ENCODE measurements at regions not wholly inside any gene's neighbourhood (a gene's known extent, or its start where the extent isn't known, plus 50 kb on each side); places are given as distances from the start of the nearest gene placed in this dataset.

DNA sequence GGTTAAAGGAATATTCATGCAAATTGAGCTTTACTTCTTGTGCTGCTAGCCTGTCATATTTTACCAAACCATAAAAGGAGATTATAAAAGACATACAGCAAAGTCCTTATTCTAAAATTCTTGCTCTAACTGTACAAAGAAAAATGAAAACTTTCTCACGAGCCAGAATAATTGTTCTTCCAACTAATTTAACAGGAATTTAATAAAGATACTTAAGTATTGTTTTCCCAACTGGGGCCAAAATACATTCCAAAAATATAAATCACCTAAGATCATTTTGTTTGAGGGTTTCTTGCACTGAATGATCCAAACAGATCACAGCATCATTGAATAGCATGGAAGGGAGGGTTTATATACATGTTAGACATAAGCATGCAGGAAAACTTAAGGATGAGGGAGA, 127.1 kb upstream of the PCDH18 start:
- peaks cover 0 to 3% (median 0%) of the 10 kb centered on the region in 7 donors for H3K9me3 Mint-ChIP-seq
- Histone ChIP-seq H3K4me2 (replicated peaks; ENCODE audit: extremely low read depth, low read length, poor library complexity, severe bottlenecking) (no peak overlapping the region), H3K4me1 (ENCODE audit: control insufficient read depth in 1 of 2, insufficient read depth in 2 of 2, low read length in 2 of 2) (no peaks in the 10 kb centered on the region), H4K20me1 (ENCODE audit: insufficient read depth, low read length) (no peaks in the 10 kb centered on the region), H3K4me3 (replicated peaks in 1 of 3; ENCODE audit: low read depth in 2 of 3, low read length in 3 of 3) (no peak overlapping the region), H2AFZ (ENCODE audit: insufficient read depth, low read depth, low read length, poor library complexity, severe bottlenecking) (no peak overlapping the region), H3K9me3 (replicated peaks in 1 of 2; ENCODE audit: control insufficient read depth in 1 of 2, insufficient read depth in 1 of 2, low read length in 2 of 2) (no peaks in the 10 kb centered on the region), H3K79me2 (ENCODE audit: insufficient read depth, low read length) (no peaks in the 10 kb centered on the region), H3K27me3 (ENCODE audit: control insufficient read depth in 2 of 2, insufficient read depth in 2 of 2, low read length in 2 of 2) (no peaks in the 10 kb centered on the region), H3K36me3 (replicated peaks in 1 of 2; ENCODE audit: control insufficient read depth in 1 of 2, insufficient read depth in 2 of 2, low read length in 2 of 2) (no peaks in the 10 kb centered on the region), H3K27ac (ENCODE audit: low read depth in 1 of 2, low read length in 2 of 2) (no peak overlapping the region), H3K9ac (ENCODE audit: insufficient read depth, low read length, poor library complexity, severe bottlenecking) (no peak overlapping the region)
- peaks cover 0 to 2% (median 0%) of the 10 kb centered on the region in 3 donors for H3K27me3 Mint-ChIP-seq (ENCODE audit: low read depth in 3 of 3)
- H3K4me3 Mint-ChIP-seq, result no peak overlapping the region
- TF ChIP-seq, protein P1, sequence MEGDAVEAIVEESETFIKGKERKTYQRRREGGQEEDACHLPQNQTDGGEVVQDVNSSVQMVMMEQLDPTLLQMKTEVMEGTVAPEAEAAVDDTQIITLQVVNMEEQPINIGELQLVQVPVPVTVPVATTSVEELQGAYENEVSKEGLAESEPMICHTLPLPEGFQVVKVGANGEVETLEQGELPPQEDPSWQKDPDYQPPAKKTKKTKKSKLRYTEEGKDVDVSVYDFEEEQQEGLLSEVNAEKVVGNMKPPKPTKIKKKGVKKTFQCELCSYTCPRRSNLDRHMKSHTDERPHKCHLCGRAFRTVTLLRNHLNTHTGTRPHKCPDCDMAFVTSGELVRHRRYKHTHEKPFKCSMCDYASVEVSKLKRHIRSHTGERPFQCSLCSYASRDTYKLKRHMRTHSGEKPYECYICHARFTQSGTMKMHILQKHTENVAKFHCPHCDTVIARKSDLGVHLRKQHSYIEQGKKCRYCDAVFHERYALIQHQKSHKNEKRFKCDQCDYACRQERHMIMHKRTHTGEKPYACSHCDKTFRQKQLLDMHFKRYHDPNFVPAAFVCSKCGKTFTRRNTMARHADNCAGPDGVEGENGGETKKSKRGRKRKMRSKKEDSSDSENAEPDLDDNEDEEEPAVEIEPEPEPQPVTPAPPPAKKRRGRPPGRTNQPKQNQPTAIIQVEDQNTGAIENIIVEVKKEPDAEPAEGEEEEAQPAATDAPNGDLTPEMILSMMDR (IDR thresholded peaks at IDR 0.05), result no peak
- no peaks in the 10 kb centered on the region for H3K36me3 Mint-ChIP-seq
- no peaks in the 10 kb centered on the region for H3K4me1 Mint-ChIP-seq
- no peak overlapping the region for H3K27ac Mint-ChIP-seq
- intact Hi-C loops (cut with micrococcal nuclease), result no loop called here
- DNase-seq, result no peak
- no CpG with 5 or more reads among the region's 1 CpG for WGBS (ENCODE audit: insufficient coverage)

DNA sequence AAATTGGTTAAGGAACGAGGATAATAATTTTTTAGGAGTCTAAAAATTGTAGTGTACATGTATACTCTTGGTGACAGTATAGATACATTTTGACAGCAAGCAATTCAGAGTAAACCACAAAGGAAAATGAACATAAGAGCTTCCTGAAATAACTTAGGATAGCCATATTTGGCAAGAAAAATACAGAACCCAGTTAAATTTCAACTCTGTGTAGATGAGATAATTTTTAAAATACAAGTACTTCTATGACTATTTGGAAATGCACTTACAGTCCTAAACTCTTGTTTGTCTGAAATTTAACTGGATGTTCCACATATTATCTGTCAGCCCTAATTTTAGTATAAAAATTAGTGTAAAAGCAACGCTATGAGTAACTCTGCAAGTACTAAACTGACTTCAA, 124.4 kb upstream of the PCDH18 start:
- no peak overlapping the region for H3K4me3 Mint-ChIP-seq
- Histone ChIP-seq H3K4me1 (ENCODE audit: control insufficient read depth in 1 of 2, insufficient read depth in 2 of 2, low read length in 2 of 2) (no peaks in the 10 kb centered on the region), H3K4me2 (replicated peaks; ENCODE audit: extremely low read depth, low read length, poor library complexity, severe bottlenecking) (no peak overlapping the region), H3K27ac (ENCODE audit: low read depth in 1 of 2, low read length in 2 of 2) (no peak overlapping the region), H3K9me3 (replicated peaks in 1 of 2; ENCODE audit: control insufficient read depth in 1 of 2, insufficient read depth in 1 of 2, low read length in 2 of 2) (no peaks in the 10 kb centered on the region), H3K9ac (ENCODE audit: insufficient read depth, low read length, poor library complexity, severe bottlenecking) (no peak overlapping the region), H3K36me3 (replicated peaks in 1 of 2; ENCODE audit: control insufficient read depth in 1 of 2, insufficient read depth in 2 of 2, low read length in 2 of 2) (no peaks in the 10 kb centered on the region), H4K20me1 (ENCODE audit: insufficient read depth, low read length) (no peaks in the 10 kb centered on the region), H3K4me3 (replicated peaks in 1 of 3; ENCODE audit: low read depth in 2 of 3, low read length in 3 of 3) (no peak overlapping the region), H3K79me2 (ENCODE audit: insufficient read depth, low read length) (no peaks in the 10 kb centered on the region), H2AFZ (ENCODE audit: insufficient read depth, low read depth, low read length, poor library complexity, severe bottlenecking) (no peak overlapping the region), H3K27me3 (ENCODE audit: control insufficient read depth in 2 of 2, insufficient read depth in 2 of 2, low read length in 2 of 2) (no peaks in the 10 kb centered on the region)
- 0% methylated on average over 1 of the region's 2 CpGs for WGBS (ENCODE audit: insufficient coverage)
- H3K9me3 Mint-ChIP-seq, result no peaks in the 10 kb centered on the region
- no peaks in the 10 kb centered on the region for H3K36me3 Mint-ChIP-seq
- DNase-seq, result no peak
- H3K4me1 Mint-ChIP-seq, result no peaks in the 10 kb centered on the region
- no peak overlapping the region for H3K27ac Mint-ChIP-seq
- H3K27me3 Mint-ChIP-seq (ENCODE audit: low read depth in 3 of 3), result peaks cover 0 to 2% (median 0%) of the 10 kb centered on the region in 3 donors
- TF ChIP-seq, protein P1 (IDR thresholded peaks at IDR 0.05), result no peak
- intact Hi-C loops (cut with micrococcal nuclease), result no loop called here
